Common myeloid progenitor, CD34-positive (primary cell): ENCODE measurements at regions not wholly inside any gene's neighbourhood (a gene's known extent, or its start where the extent isn't known, plus 50 kb on each side); places are given as distances from the start of the nearest gene placed in this dataset.

Source experiments
- CTCF ChIA-PET: fragments of 350-600 bp; sonication (Branson Sonifier 250); formaldehyde crosslinking; loops from one replicate; lab custom pipeline; 2021; ENCODE audit warnings: antibody characterized with exemption; lab: Charles Lee
- POLR2A ChIA-PET: fragments of 350-600 bp; sonication (Branson Sonifier 250); formaldehyde crosslinking; loops from one replicate; lab custom pipeline; 2021; ENCODE audit warnings: antibody characterized with exemption; lab: Charles Lee
- DNase-seq, 3 donors: peaks; one replicate each; pipeline versions ENCODE4 v3.0.0 to v3.0.0-alpha.2; 2013
- H3K27ac ChIP-seq, 2 experiments: 1 replicate in 1 of 2; 2 replicates in 1 of 2; pipeline ENCODE4 v1.7.0; 2013; ENCODE audit warnings: inconsistent platforms in 2 of 2, low read length in 2 of 2, mild to moderate bottlenecking in 2 of 2, low read depth in 1 of 2, moderate library complexity in 1 of 2; ENCODE audit not compliant: severe bottlenecking in 2 of 2, insufficient read depth in 1 of 2, poor library complexity in 1 of 2
- H3K27me3 ChIP-seq, 5 experiments: replicated peaks in 2 of 5; 1 replicate in 3 of 5; 2 replicates in 2 of 5; pipeline versions ENCODE4 v1.6.1 to v1.7.0; 2013; ENCODE audit warnings: low read length in 4 of 5, mild to moderate bottlenecking in 2 of 5, moderate library complexity in 2 of 5, inconsistent platforms in 1 of 5; ENCODE audit not compliant: insufficient read depth in 5 of 5, control insufficient read depth in 4 of 5
- H3K36me3 ChIP-seq, 4 experiments: 1 replicate in 2 of 4; 2 replicates in 2 of 4; pipeline versions ENCODE4 v1.6.1 to v1.7.0; 2013; ENCODE audit warnings: low read length in 3 of 4, control low read depth in 1 of 4, mild to moderate bottlenecking in 1 of 4; ENCODE audit not compliant: control insufficient read depth in 4 of 4, insufficient read depth in 4 of 4
- H3K4me1 ChIP-seq, 4 experiments: 1 replicate in 3 of 4; 2 replicates in 1 of 4; pipeline versions ENCODE4 v1.6.1 to v1.7.1; 2013; ENCODE audit warnings: low read length in 3 of 4, mild to moderate bottlenecking in 3 of 4, control low read depth in 1 of 4, inconsistent platforms in 1 of 4, moderate library complexity in 1 of 4; ENCODE audit not compliant: control insufficient read depth in 4 of 4, insufficient read depth in 4 of 4; ENCODE audit errors: control extremely low read depth in 1 of 4
- H3K4me3 ChIP-seq, 7 experiments: 1 replicate in 4 of 7; 2 replicates in 3 of 7; pipeline versions ENCODE4 v1.5.1 to v1.7.0; 2013; ENCODE audit warnings: mild to moderate bottlenecking in 7 of 7, low read length in 6 of 7, moderate library complexity in 6 of 7, inconsistent platforms in 2 of 7, low read depth in 2 of 7, control low read depth in 1 of 7; ENCODE audit not compliant: insufficient read depth in 4 of 7, control insufficient read depth in 1 of 7; ENCODE audit errors: extremely low read depth in 1 of 7
- H3K9me3 ChIP-seq, 5 experiments: 1 replicate in 4 of 5; 2 replicates in 1 of 5; pipeline versions ENCODE4 v1.6.1 to v1.7.1; 2013; ENCODE audit warnings: low read length in 4 of 5, mild to moderate bottlenecking in 2 of 5, inconsistent platforms in 1 of 5, low read depth in 1 of 5, moderate library complexity in 1 of 5; ENCODE audit not compliant: control insufficient read depth in 4 of 5, insufficient read depth in 2 of 5; ENCODE audit errors: control extremely low read depth in 1 of 5
- WGBS: methylation state at CpG from one replicate; pipeline ENCODE4 v1.1.5; 2013; ENCODE audit not compliant: insufficient coverage; 5-methylcytosine and 5-hydroxymethylcytosine counted together

DNA sequence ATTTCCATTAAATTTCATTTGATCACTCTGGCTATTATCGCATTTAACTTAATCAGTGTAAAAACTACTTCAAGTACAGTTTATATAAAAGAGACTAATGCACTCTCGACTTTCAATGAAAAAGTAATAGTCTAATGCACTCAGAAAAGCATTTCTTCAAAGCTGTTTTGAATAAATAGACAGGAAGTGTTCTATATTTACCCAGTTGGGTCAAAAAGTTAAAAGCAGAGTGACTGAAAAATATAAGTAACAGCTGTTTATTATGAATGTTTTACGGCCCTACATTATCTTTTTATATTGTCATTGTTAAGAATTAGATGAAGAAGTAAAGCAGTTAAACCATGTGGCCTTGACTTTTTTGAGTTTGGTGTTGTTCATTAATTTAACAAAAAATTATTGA is 391.8 kb downstream of the ZPLD1 start:
- no peak for DNase-seq
- H3K4me1 ChIP-seq, result no peaks in the 10 kb centered on the region
- H3K27me3 ChIP-seq, result no peaks in the 10 kb centered on the region
- H3K36me3 ChIP-seq, result no peaks in the 10 kb centered on the region
- 100% methylated on average over 1 of the region's 3 CpGs for WGBS
- ChIA-PET CTCF (no interaction called here), POLR2A (no interaction called here)
- no peaks in the 10 kb centered on the region for H3K9me3 ChIP-seq
- no peak overlapping the region for H3K4me3 ChIP-seq
- H3K27ac ChIP-seq, result no peak overlapping the region

- CTCF ChIA-PET, result no interaction called here
- POLR2A ChIA-PET, result no interaction called here
- no peaks in the 10 kb centered on the region for H3K9me3 ChIP-seq
- no peak overlapping the region for H3K27ac ChIP-seq
- no peak overlapping the region for H3K4me3 ChIP-seq
- H3K4me1 ChIP-seq, result no peaks in the 10 kb centered on the region
- H3K36me3 ChIP-seq, result no peaks in the 10 kb centered on the region
- DNase-seq, result no peak
- H3K27me3 ChIP-seq, result no peaks in the 10 kb centered on the region
Measured at GRCh38 chr3:102827386-102827785, 392.6 kb downstream of the ZPLD1 start.

DNA sequence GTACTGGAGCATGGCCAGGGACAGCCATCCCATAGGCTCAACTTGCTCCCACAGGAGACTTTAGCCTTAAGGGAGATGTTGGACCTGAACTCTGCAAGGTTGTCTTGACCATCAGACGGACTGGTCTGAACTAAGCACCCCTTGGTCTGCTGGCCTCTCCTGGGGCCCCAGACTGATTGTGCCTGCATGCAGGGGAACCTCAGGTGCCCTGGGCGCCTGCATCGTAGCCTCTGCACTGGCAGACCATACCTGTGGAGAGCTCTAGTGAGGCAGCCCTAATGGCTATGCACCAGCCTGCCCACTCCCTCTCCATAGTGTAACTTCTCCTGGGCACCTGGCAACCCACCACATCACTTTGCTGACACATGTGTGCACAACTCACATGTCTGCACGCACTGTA is 395.6 kb downstream of the ZPLD1 start:
- WGBS, result 95% methylated on average over 4 of the region's 4 CpGs
- no peaks in the 10 kb centered on the region for H3K27me3 ChIP-seq

GRCh38 chr3:102841866-102842265 is 407.1 kb downstream of the ZPLD1 start:
- H3K4me3 ChIP-seq, result no peak overlapping the region
- no peaks in the 10 kb centered on the region for H3K9me3 ChIP-seq
- WGBS, result 87% methylated on average over 6 of the region's 6 CpGs
- DNase-seq, result no peak
- POLR2A ChIA-PET, result no interaction called here
- H3K27ac ChIP-seq, result no peak overlapping the region
- CTCF ChIA-PET, result no interaction called here
- H3K27me3 ChIP-seq, result no peaks in the 10 kb centered on the region
- H3K36me3 ChIP-seq, result no peaks in the 10 kb centered on the region
- no peaks in the 10 kb centered on the region for H3K4me1 ChIP-seq

More for the DNA sequence above, 395.6 kb downstream of the ZPLD1 start:
- POLR2A ChIA-PET, result no interaction called here
- CTCF ChIA-PET, result no interaction called here
- DNase-seq, result no peak
- Histone ChIP-seq H3K4me3 (no peak overlapping the region), H3K4me1 (no peaks in the 10 kb centered on the region), H3K9me3 (no peaks in the 10 kb centered on the region), H3K27ac (no peak overlapping the region), H3K36me3 (no peaks in the 10 kb centered on the region)

DNA sequence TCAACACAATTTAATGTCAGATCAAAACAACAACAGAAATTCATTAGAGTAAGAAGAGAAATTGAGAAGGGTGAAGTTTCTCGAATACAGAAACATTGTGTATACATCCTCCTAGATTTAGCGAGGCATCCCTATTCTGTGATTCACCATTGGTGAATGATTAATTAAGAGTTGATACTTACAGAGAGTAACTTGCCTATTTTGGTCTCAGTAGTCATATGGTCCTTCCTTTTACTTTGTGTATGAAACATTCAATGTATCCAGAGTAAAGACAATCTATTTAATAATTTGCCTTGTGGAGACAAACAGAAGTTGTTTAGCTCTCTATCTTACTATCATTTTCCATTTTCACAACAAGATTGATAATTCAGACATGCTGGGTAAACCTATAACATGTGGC is 432.0 kb downstream of the ZPLD1 start:
- ChIA-PET POLR2A (no interaction called here), CTCF (no interaction called here)
- WGBS, result no CpG with 5 or more reads among the region's 2 CpGs
- DNase-seq, result no peak
- Histone ChIP-seq H3K4me3 (no peak overlapping the region), H3K27me3 (no peaks in the 10 kb centered on the region), H3K27ac (no peak overlapping the region), H3K36me3 (no peaks in the 10 kb centered on the region), H3K9me3 (no peaks in the 10 kb centered on the region), H3K4me1 (no peaks in the 10 kb centered on the region)

GRCh38 chr3:102883515-102883914 is 448.7 kb downstream of the ZPLD1 start:
- ChIA-PET POLR2A (no interaction called here), CTCF (no interaction called here)
- H3K36me3 ChIP-seq, result no peaks in the 10 kb centered on the region
- H3K4me1 ChIP-seq, result no peaks in the 10 kb centered on the region
- H3K9me3 ChIP-seq, result no peaks in the 10 kb centered on the region
- no peaks in the 10 kb centered on the region for H3K27me3 ChIP-seq
- H3K4me3 ChIP-seq, result no peak overlapping the region
- DNase-seq, result no peak
- no peak overlapping the region for H3K27ac ChIP-seq
- WGBS, result no CpG with 5 or more reads among the region's 2 CpGs

- no peak overlapping the region for H3K4me3 ChIP-seq
- no peaks in the 10 kb centered on the region for H3K4me1 ChIP-seq
- WGBS, result 100% methylated on average over 1 of the region's 1 CpG
- no peak overlapping the region for H3K27ac ChIP-seq
- no peaks in the 10 kb centered on the region for H3K36me3 ChIP-seq
- ChIA-PET CTCF (no interaction called here), POLR2A (interaction anchor here (0.8 kb wide), 1 partner anchor 11 kb away, joined by 3 read pairs; no protein-coding TSS in a partner anchor)
- H3K9me3 ChIP-seq, result no peaks in the 10 kb centered on the region
- no peaks in the 10 kb centered on the region for H3K27me3 ChIP-seq
- DNase-seq, result no peak
Measured at GRCh38 chr3:102885289-102885688, 450.5 kb downstream of the ZPLD1 start.
